ENCODE measurements at regions not wholly inside any gene's neighbourhood (a gene's known extent, or its start where the extent isn't known, plus 50 kb on each side); places are given as distances from the start of the nearest gene placed in this dataset.

DNA sequence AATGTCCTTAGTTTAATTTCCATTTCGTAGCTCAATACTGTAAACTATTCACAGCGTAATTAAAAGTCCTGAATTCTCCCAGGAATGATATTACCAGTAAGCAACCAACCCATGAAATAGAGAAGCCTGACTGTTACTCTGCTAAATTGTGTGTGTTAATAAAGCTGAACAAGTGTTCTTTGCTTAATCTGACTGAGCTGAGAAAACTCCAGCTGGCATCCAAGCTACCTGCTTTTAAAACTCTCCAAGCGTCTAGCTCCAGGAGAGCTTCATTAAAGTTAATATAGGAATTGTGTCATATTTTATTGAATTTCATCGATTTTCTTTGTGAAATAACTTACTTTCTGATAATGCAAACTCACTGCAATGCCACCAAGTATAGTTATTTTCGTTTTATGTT is 524.4 kb downstream of the SLC16A7 start:
- Histone ChIP-seq H3K36me3 (ENCODE audit: control insufficient read depth, insufficient read depth, low read length) (no peaks in the 10 kb centered on the region), H3K4me1 (ENCODE audit: control insufficient read depth, insufficient read depth, low read length) (no peaks in the 10 kb centered on the region), H3K27me3 (ENCODE audit: control insufficient read depth, insufficient read depth, low read length) (no peaks in the 10 kb centered on the region), H3K9ac (ENCODE audit: low read depth, low read length) (no peak overlapping the region), H3K27ac (ENCODE audit: low read depth, low read length) (no peak overlapping the region), H3K9me3 (ENCODE audit: control insufficient read depth, insufficient read depth, low read length) (peaks cover 28% of the 10 kb centered on the region), H3K4me3 (ENCODE audit: low read depth, low read length) (no peak overlapping the region)

GRCh38 chr12:60123557-60123956 is 527.7 kb downstream of the SLC16A7 start:
- H3K4me3 ChIP-seq (ENCODE audit: low read depth, low read length): no peak overlapping the region
- H3K9me3 ChIP-seq (ENCODE audit: control insufficient read depth, insufficient read depth, low read length): peaks cover 44% of the 10 kb centered on the region
- H3K9ac ChIP-seq (ENCODE audit: low read depth, low read length): no peak overlapping the region
- no peaks in the 10 kb centered on the region for H3K36me3 ChIP-seq (ENCODE audit: control insufficient read depth, insufficient read depth, low read length)
- no peaks in the 10 kb centered on the region for H3K27me3 ChIP-seq (ENCODE audit: control insufficient read depth, insufficient read depth, low read length)
- H3K4me1 ChIP-seq (ENCODE audit: control insufficient read depth, insufficient read depth, low read length): no peaks in the 10 kb centered on the region
- no peak overlapping the region for H3K27ac ChIP-seq (ENCODE audit: low read depth, low read length)

GRCh38 chr12:60137513-60137912 is 541.7 kb downstream of the SLC16A7 start:
- Histone ChIP-seq H3K27me3 (ENCODE audit: control insufficient read depth, insufficient read depth, low read length) (no peaks in the 10 kb centered on the region), H3K4me1 (ENCODE audit: control insufficient read depth, insufficient read depth, low read length) (peaks cover 4% of the 10 kb centered on the region; the same call in 1 of the 2 replicates), H3K27ac (ENCODE audit: low read depth, low read length) (no peak overlapping the region)

DNA sequence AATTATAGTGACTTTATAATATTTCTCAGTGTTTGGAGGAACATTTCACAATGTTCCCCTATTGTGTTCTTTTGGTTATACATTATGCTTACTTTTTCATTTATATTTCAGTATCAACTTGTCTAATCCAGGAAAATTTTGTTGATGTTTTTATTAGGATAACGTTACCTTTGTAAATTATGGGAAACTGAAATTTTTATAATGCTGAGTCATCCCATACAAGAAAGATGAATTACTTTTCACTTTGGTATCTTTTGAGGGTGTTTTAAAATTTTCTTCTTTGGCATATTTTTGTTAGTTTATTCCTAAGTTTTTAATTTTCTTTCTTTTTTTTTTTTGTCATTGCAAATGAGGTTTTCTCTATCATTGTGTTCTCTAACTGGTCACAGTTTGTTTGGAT is 542.7 kb downstream of the SLC16A7 start:
- Histone ChIP-seq H3K27me3 (ENCODE audit: control insufficient read depth, insufficient read depth, low read length) (no peaks in the 10 kb centered on the region), H3K9me3 (ENCODE audit: control insufficient read depth, insufficient read depth, low read length) (no peaks in the 10 kb centered on the region), H3K27ac (ENCODE audit: low read depth, low read length) (no peak overlapping the region), H3K9ac (ENCODE audit: low read depth, low read length) (no peak overlapping the region), H3K36me3 (ENCODE audit: control insufficient read depth, insufficient read depth, low read length) (no peaks in the 10 kb centered on the region), H3K4me1 (ENCODE audit: control insufficient read depth, insufficient read depth, low read length) (peaks cover 5% of the 10 kb centered on the region; the same call in 1 of the 2 replicates), H3K4me3 (ENCODE audit: low read depth, low read length) (no peak overlapping the region)

More at GRCh38 chr12:60137513-60137912, 541.7 kb downstream of the SLC16A7 start:
- Histone ChIP-seq H3K9ac (ENCODE audit: low read depth, low read length) (no peak overlapping the region), H3K9me3 (ENCODE audit: control insufficient read depth, insufficient read depth, low read length) (no peaks in the 10 kb centered on the region), H3K36me3 (ENCODE audit: control insufficient read depth, insufficient read depth, low read length) (no peaks in the 10 kb centered on the region), H3K4me3 (ENCODE audit: low read depth, low read length) (no peak overlapping the region)

- no peak overlapping the region for H3K4me3 ChIP-seq (ENCODE audit: low read depth, low read length)
- no peak overlapping the region for H3K9ac ChIP-seq (ENCODE audit: low read depth, low read length)
- H3K9me3 ChIP-seq (ENCODE audit: control insufficient read depth, insufficient read depth, low read length): no peaks in the 10 kb centered on the region
- H3K27me3 ChIP-seq (ENCODE audit: control insufficient read depth, insufficient read depth, low read length): no peaks in the 10 kb centered on the region
- no peak overlapping the region for H3K27ac ChIP-seq (ENCODE audit: low read depth, low read length)
- no peaks in the 10 kb centered on the region for H3K36me3 ChIP-seq (ENCODE audit: control insufficient read depth, insufficient read depth, low read length)
- peaks cover 5% of the 10 kb centered on the region; the same call in 1 of the 2 replicates for H3K4me1 ChIP-seq (ENCODE audit: control insufficient read depth, insufficient read depth, low read length)
Observed at GRCh38 chr12:60144395-60144794, 548.6 kb downstream of the SLC16A7 start.

DNA sequence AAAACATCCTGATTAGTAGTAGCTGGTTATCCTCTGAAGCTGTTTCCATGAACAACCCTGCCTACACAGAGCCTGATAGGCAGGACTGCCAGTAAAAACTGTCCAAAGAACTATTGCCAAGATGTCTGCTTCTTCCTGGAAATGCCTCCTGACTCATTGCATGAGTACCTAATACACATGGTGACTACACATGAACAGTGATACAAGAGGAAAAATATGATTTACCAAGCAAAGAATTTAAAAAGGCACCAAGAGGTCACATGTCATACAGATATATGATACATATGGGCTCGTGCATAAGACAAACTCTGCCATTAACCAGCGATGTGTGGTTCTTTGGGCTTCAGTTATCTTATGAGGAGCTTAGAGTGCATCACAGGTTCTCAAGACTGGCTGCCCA is 552.3 kb downstream of the SLC16A7 start:
- Histone ChIP-seq H3K4me1 (ENCODE audit: control insufficient read depth, insufficient read depth, low read length) (no peaks in the 10 kb centered on the region), H3K27ac (ENCODE audit: low read depth, low read length) (no peak overlapping the region), H3K27me3 (ENCODE audit: control insufficient read depth, insufficient read depth, low read length) (no peaks in the 10 kb centered on the region), H3K9ac (ENCODE audit: low read depth, low read length) (no peak overlapping the region), H3K4me3 (ENCODE audit: low read depth, low read length) (no peak overlapping the region), H3K9me3 (ENCODE audit: control insufficient read depth, insufficient read depth, low read length) (no peaks in the 10 kb centered on the region), H3K36me3 (ENCODE audit: control insufficient read depth, insufficient read depth, low read length) (no peaks in the 10 kb centered on the region)

- Histone ChIP-seq H3K9me3 (ENCODE audit: control insufficient read depth, insufficient read depth, low read length) (no peaks in the 10 kb centered on the region), H3K4me3 (ENCODE audit: low read depth, low read length) (no peak overlapping the region), H3K4me1 (ENCODE audit: control insufficient read depth, insufficient read depth, low read length) (no peaks in the 10 kb centered on the region), H3K9ac (ENCODE audit: low read depth, low read length) (no peak overlapping the region), H3K36me3 (ENCODE audit: control insufficient read depth, insufficient read depth, low read length) (no peaks in the 10 kb centered on the region), H3K27me3 (ENCODE audit: control insufficient read depth, insufficient read depth, low read length) (no peaks in the 10 kb centered on the region), H3K27ac (ENCODE audit: low read depth, low read length) (no peak overlapping the region)
Observed at GRCh38 chr12:60148831-60149230, 553.0 kb downstream of the SLC16A7 start.

DNA sequence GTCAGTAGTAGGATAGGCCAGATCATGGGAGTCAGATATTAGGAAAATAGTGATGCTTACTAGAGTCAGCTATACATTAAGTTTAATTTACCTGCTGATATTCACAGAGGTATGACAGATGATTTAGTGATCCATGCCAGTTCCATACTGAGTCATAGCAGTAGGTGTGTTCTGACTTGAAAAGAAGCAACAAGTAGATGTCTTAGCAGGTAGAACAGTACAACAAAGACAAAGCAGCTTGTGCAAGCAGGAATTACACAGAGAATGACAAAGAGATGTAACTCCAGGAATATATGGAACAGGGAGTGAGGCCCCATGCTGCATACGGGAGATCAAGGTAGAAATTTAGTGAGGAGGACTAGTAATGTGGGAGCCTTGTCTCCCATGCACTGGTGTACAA is 556.9 kb downstream of the SLC16A7 start:
- Histone ChIP-seq H3K4me3 (ENCODE audit: low read depth, low read length) (no peak overlapping the region), H3K4me1 (ENCODE audit: control insufficient read depth, insufficient read depth, low read length) (no peaks in the 10 kb centered on the region)

GRCh38 chr12:60159761-60160160 is 563.9 kb downstream of the SLC16A7 start:
- Histone ChIP-seq H3K4me1 (ENCODE audit: control insufficient read depth, insufficient read depth, low read length) (no peaks in the 10 kb centered on the region), H3K9me3 (ENCODE audit: control insufficient read depth, insufficient read depth, low read length) (no peaks in the 10 kb centered on the region), H3K27me3 (ENCODE audit: control insufficient read depth, insufficient read depth, low read length) (no peaks in the 10 kb centered on the region), H3K9ac (ENCODE audit: low read depth, low read length) (no peak overlapping the region), H3K27ac (ENCODE audit: low read depth, low read length) (no peak overlapping the region), H3K4me3 (ENCODE audit: low read depth, low read length) (no peak overlapping the region), H3K36me3 (ENCODE audit: control insufficient read depth, insufficient read depth, low read length) (no peaks in the 10 kb centered on the region)

More for the DNA sequence above, 556.9 kb downstream of the SLC16A7 start:
- H3K27ac ChIP-seq (ENCODE audit: low read depth, low read length): no peak overlapping the region
- no peaks in the 10 kb centered on the region for H3K9me3 ChIP-seq (ENCODE audit: control insufficient read depth, insufficient read depth, low read length)
- H3K9ac ChIP-seq (ENCODE audit: low read depth, low read length): no peak overlapping the region
- H3K36me3 ChIP-seq (ENCODE audit: control insufficient read depth, insufficient read depth, low read length): no peaks in the 10 kb centered on the region
- H3K27me3 ChIP-seq (ENCODE audit: control insufficient read depth, insufficient read depth, low read length): no peaks in the 10 kb centered on the region

DNA sequence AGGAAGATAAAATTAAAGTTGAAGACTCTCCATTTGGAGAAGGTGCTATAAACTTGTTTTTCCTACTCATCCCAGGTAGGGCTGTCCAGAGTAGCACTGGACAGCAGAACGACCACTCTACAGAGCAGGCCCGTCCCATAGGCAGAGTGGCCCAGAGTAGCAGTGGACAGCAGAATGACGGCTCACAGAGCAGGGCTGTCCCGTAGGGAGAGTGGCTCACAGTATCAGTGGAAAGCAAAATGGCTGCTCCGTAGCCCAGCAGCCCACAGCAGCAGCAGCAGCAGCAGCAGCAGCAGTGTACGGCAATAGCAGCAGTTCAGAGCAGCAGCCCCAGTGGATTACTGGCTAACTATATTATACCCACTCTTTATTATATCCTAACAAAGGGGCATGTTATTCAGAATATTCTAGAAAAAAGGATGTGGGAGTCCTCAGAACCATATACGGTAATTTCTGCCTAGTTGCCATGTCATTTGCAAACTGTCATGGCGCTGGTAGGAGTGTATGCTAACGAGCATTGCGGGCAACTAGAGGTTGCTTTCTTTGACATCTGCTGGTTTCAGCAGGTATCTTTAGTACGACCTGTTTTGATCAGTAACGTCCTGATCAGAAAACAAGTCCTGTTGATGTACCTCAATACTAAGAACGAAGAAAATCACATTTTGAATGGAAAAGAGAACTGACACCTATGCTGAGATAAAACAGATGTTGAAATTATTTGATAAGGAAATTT is 567.3 kb downstream of the SLC16A7 start:
- no peaks in the 10 kb centered on the region for H3K9me3 ChIP-seq (ENCODE audit: control insufficient read depth, insufficient read depth, low read length)
- no peaks in the 10 kb centered on the region for H3K36me3 ChIP-seq (ENCODE audit: control insufficient read depth, insufficient read depth, low read length)
- no peak overlapping the region for H3K4me3 ChIP-seq (ENCODE audit: low read depth, low read length)
- H3K27ac ChIP-seq (ENCODE audit: low read depth, low read length): no peak overlapping the region
- no peaks in the 10 kb centered on the region for H3K27me3 ChIP-seq (ENCODE audit: control insufficient read depth, insufficient read depth, low read length)
- no peak overlapping the region for H3K9ac ChIP-seq (ENCODE audit: low read depth, low read length)
- no peaks in the 10 kb centered on the region for H3K4me1 ChIP-seq (ENCODE audit: control insufficient read depth, insufficient read depth, low read length)

GRCh38 chr12:60165781-60166180 is 570.0 kb downstream of the SLC16A7 start:
- H3K4me1 ChIP-seq (ENCODE audit: control insufficient read depth, insufficient read depth, low read length): no peaks in the 10 kb centered on the region
- no peak overlapping the region for H3K9ac ChIP-seq (ENCODE audit: low read depth, low read length)
- no peaks in the 10 kb centered on the region for H3K27me3 ChIP-seq (ENCODE audit: control insufficient read depth, insufficient read depth, low read length)
- H3K4me3 ChIP-seq (ENCODE audit: low read depth, low read length): no peak overlapping the region
- H3K36me3 ChIP-seq (ENCODE audit: control insufficient read depth, insufficient read depth, low read length): no peaks in the 10 kb centered on the region
- no peak overlapping the region for H3K27ac ChIP-seq (ENCODE audit: low read depth, low read length)
- H3K9me3 ChIP-seq (ENCODE audit: control insufficient read depth, insufficient read depth, low read length): no peaks in the 10 kb centered on the region
